ENCODE measurements at regions not wholly inside any gene's neighbourhood (a gene's known extent, or its start where the extent isn't known, plus 50 kb on each side); places are given as distances from the start of the nearest gene placed in this dataset.

- TF ChIP-seq CTCF (IDR thresholded peaks at IDR 0.05; ENCODE audit: low read depth, low read length, missing input control) = no peak
- no peak for TF ChIP-seq FOXA1 (IDR thresholded peaks at IDR 0.05)
Observed at GRCh38 chr3:144809380-144809779, 837.8 kb downstream of the DIPK2A start (continued).

GRCh38 chr3:144810160-144810559, 838.5 kb downstream of the DIPK2A start:
- DNase-seq (ENCODE audit: low spot score) = no peak
- Histone ChIP-seq H3K27ac (ENCODE audit: low read depth in 1 of 2, low read length in 2 of 2) (no peak overlapping the region), H3K36me3 (ENCODE audit: control insufficient read depth in 4 of 4, insufficient read depth in 3 of 4, low read depth in 1 of 4, low read length in 3 of 4) (no peaks in the 10 kb centered on the region), H3K27me3 (ENCODE audit: control insufficient read depth in 4 of 4, insufficient read depth in 4 of 4, low read length in 3 of 4) (peaks cover 0 to 3% (median 0%) of the 10 kb centered on the region in 4 donors), H3K4me1 (ENCODE audit: control insufficient read depth in 4 of 4, insufficient read depth in 4 of 4, low read length in 3 of 4) (no peaks in the 10 kb centered on the region), H3K9ac (ENCODE audit: low read depth in 1 of 2, low read length in 2 of 2) (no peak overlapping the region), H3K9me3 (ENCODE audit: control insufficient read depth in 4 of 4, low read length in 3 of 4) (no peaks in the 10 kb centered on the region), H3K4me3 (ENCODE audit: low read depth in 1 of 3, low read length in 3 of 3) (no peak overlapping the region)
- no peak for TF ChIP-seq HNF4A (conservative IDR thresholded peaks at IDR 0.05)
- no peak for TF ChIP-seq GABPA (IDR thresholded peaks at IDR 0.05 in 1 of 2, conservative IDR thresholded peaks at IDR 0.05 in 1 of 2)
- no peak for TF ChIP-seq REST (IDR thresholded peaks at IDR 0.05)
- no peak for TF ChIP-seq TAF1 (conservative IDR thresholded peaks at IDR 0.05)
- TF ChIP-seq MAX (IDR thresholded peaks at IDR 0.05) = no peak
- no peak for TF ChIP-seq FOXA1 (IDR thresholded peaks at IDR 0.05)
- no peak for TF ChIP-seq NR2F2 (IDR thresholded peaks at IDR 0.05)
- TF ChIP-seq ATF3 (IDR thresholded peaks at IDR 0.05) = no peak
- WGBS = 76% methylated on average over 1 of the region's 1 CpG

GRCh38 chr3:144815655-144816054, 844.0 kb downstream of the DIPK2A start:
- H3K36me3 ChIP-seq (ENCODE audit: control insufficient read depth in 4 of 4, insufficient read depth in 3 of 4, low read depth in 1 of 4, low read length in 3 of 4) = no peaks in the 10 kb centered on the region
- WGBS = 69% methylated on average over 3 of the region's 3 CpGs
- no peak for DNase-seq (ENCODE audit: low spot score)
- H3K9me3 ChIP-seq (ENCODE audit: control insufficient read depth in 4 of 4, low read length in 3 of 4) = no peaks in the 10 kb centered on the region
- H3K4me3 ChIP-seq (ENCODE audit: low read depth in 1 of 3, low read length in 3 of 3) = no peak overlapping the region
- no peak overlapping the region for H3K9ac ChIP-seq (ENCODE audit: low read depth in 1 of 2, low read length in 2 of 2)
- no peak for TF ChIP-seq CTCF (IDR thresholded peaks at IDR 0.05; ENCODE audit: low read depth, low read length, missing input control)
- H3K27ac ChIP-seq (ENCODE audit: low read depth in 1 of 2, low read length in 2 of 2) = no peak overlapping the region
- no peaks in the 10 kb centered on the region for H3K27me3 ChIP-seq (ENCODE audit: control insufficient read depth in 4 of 4, insufficient read depth in 4 of 4, low read length in 3 of 4)
- no peaks in the 10 kb centered on the region for H3K4me1 ChIP-seq (ENCODE audit: control insufficient read depth in 4 of 4, insufficient read depth in 4 of 4, low read length in 3 of 4)
